Trophoblast cell (in vitro differentiated cells and primary cell): ENCODE measurements at regions not wholly inside any gene's neighbourhood (a gene's known extent, or its start where the extent isn't known, plus 50 kb on each side); places are given as distances from the start of the nearest gene placed in this dataset.

Experiments used
- DNase-seq, 2 donors: peaks; one replicate each; pipeline ENCODE4 v3.0.0-alpha.2; 2016
- H2AFZ ChIP-seq: 2 replicates; pipeline ENCODE4 v1.6.1; 2013; ENCODE audit warnings: low read length, moderate library complexity, mild to moderate bottlenecking; ENCODE audit not compliant: insufficient read depth, poor library complexity
- H2AK5ac ChIP-seq: 2 replicates; pipeline ENCODE4 v1.6.1; 2013; ENCODE audit warnings: mild to moderate bottlenecking, low read length
- H2BK120ac ChIP-seq: 2 replicates; pipeline ENCODE4 v1.6.1; 2013; ENCODE audit warnings: low read length, mild to moderate bottlenecking, moderate library complexity; ENCODE audit not compliant: insufficient read depth, poor library complexity
- H2BK12ac ChIP-seq: 2 replicates; pipeline ENCODE4 v1.6.1; 2013; ENCODE audit warnings: mild to moderate bottlenecking, low read length, moderate library complexity
- H2BK5ac ChIP-seq: 2 replicates; pipeline ENCODE4 v1.6.1; 2013; ENCODE audit warnings: low read length, low read depth, moderate library complexity, mild to moderate bottlenecking; ENCODE audit not compliant: poor library complexity
- H3K14ac ChIP-seq: 2 replicates; pipeline ENCODE4 v1.6.1; 2013; ENCODE audit warnings: mild to moderate bottlenecking, low read length
- H3K18ac ChIP-seq: 2 replicates; pipeline ENCODE4 v1.6.1; 2013; ENCODE audit warnings: mild to moderate bottlenecking, low read length
- H3K23ac ChIP-seq: 2 replicates; pipeline ENCODE4 v1.6.1; 2013; ENCODE audit warnings: low read length
- H3K27ac ChIP-seq: 2 replicates; pipeline ENCODE4 v1.5.1; 2013; ENCODE audit warnings: low read depth, mild to moderate bottlenecking, inconsistent platforms, low read length, moderate library complexity
- H3K27me3 ChIP-seq: 2 replicates; pipeline ENCODE4 v1.6.1; 2013; ENCODE audit warnings: inconsistent platforms, mild to moderate bottlenecking, low read length, moderate library complexity; ENCODE audit not compliant: insufficient read depth
- H3K36me3 ChIP-seq, 2 experiments: 1 replicate in 1 of 2; 2 replicates in 1 of 2; pipeline ENCODE4 v1.6.1; 2013; ENCODE audit warnings: low read length in 2 of 2, mild to moderate bottlenecking in 2 of 2, moderate library complexity in 1 of 2; ENCODE audit not compliant: insufficient read depth in 2 of 2, control insufficient read depth in 1 of 2
- H3K4ac ChIP-seq: 2 replicates; pipeline ENCODE4 v1.6.1; 2013; ENCODE audit warnings: low read depth, mild to moderate bottlenecking, low read length, moderate library complexity
- H3K4me1 ChIP-seq, 2 experiments: 1 replicate in 1 of 2; 2 replicates in 1 of 2; pipeline ENCODE4 v1.6.1; 2013; ENCODE audit warnings: low read length in 2 of 2, mild to moderate bottlenecking in 2 of 2, moderate library complexity in 1 of 2; ENCODE audit not compliant: insufficient read depth in 2 of 2, control insufficient read depth in 1 of 2
- H3K4me2 ChIP-seq: 2 replicates; pipeline ENCODE4 v1.6.1; 2013; ENCODE audit warnings: inconsistent platforms, mild to moderate bottlenecking, low read length, moderate library complexity
- H3K4me3 ChIP-seq: 2 replicates; pipeline ENCODE4 v1.5.1; 2013; ENCODE audit warnings: mild to moderate bottlenecking, low read depth, low read length, inconsistent platforms
- H3K79me1 ChIP-seq: one replicate; pipeline ENCODE4 v1.6.1; 2013; ENCODE audit warnings: low read length
- H3K79me2 ChIP-seq: 2 replicates; pipeline ENCODE4 v1.6.1; 2013; ENCODE audit warnings: low read length, mild to moderate bottlenecking; ENCODE audit not compliant: control insufficient read depth, insufficient read depth, poor library complexity
- H3K9ac ChIP-seq: 2 replicates; pipeline ENCODE4 v1.6.1; 2013; ENCODE audit warnings: mild to moderate bottlenecking, low read length
- H3K9me3 ChIP-seq: 2 replicates; pipeline ENCODE4 v1.6.1; 2013; ENCODE audit warnings: low read depth, mild to moderate bottlenecking, control low read depth, inconsistent platforms, low read length; ENCODE audit not compliant: insufficient read depth
- H4K12ac ChIP-seq: 2 replicates; pipeline ENCODE4 v1.6.1; 2013; ENCODE audit warnings: low read depth, mild to moderate bottlenecking, low read length, moderate library complexity
- H4K8ac ChIP-seq: 2 replicates; pipeline ENCODE4 v1.6.1; 2013; ENCODE audit warnings: low read depth, mild to moderate bottlenecking, low read length, moderate library complexity
- H4K91ac ChIP-seq: one replicate; pipeline ENCODE4 v1.6.1; 2013; ENCODE audit warnings: low read depth, mild to moderate bottlenecking, low read length, moderate library complexity
- WGBS: extraction: QIAGEN DNeasy Blood & Tissue Kit; methylation state at CpG from one replicate; pipeline ENCODE4 v1.1.7; 2013; ENCODE audit warnings: missing lambda C conversion rate; ENCODE audit not compliant: insufficient read length, insufficient coverage; ENCODE audit errors: extremely low coverage; 5-methylcytosine and 5-hydroxymethylcytosine counted together

DNA sequence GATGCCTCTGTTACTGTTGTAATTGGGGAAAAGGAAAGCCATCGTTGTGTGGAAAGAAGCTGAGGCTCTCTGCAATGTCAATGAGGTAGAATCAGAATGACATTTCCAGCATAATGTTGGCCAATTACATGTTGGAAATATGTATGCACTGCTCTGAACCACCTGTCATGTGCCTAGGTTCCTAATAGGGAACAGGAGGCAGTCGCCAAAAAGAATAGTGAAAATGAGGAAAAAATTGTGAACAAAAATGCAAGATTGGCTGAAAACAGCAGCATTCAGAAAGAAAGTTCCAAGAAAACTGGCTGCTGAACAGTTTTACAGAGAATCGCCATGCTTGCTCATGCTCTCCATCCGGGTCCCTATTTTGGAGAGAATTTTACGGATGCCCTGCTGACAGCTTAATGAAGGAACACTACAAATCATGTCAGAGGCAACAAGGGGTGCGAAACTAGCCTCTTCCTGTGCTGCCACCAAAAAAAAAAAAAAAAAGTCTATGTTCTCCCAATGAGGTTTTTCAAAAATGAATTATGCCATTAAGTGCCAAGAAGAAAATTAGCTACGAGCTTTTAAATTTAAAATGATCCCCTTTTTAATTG, 305.9 kb upstream of the ARRDC4 start:
- Histone ChIP-seq H3K36me3 (no peaks in the 10 kb centered on the region), H2BK5ac (no peak overlapping the region), H3K4me3 (no peak overlapping the region), H4K8ac (no peak overlapping the region), H3K4me1 (peaks cover 0 to 3% of the 10 kb centered on the region in 2 experiments), H3K4ac (no peak overlapping the region), H2AFZ (no peak overlapping the region), H3K9ac (no peak overlapping the region), H4K12ac (no peak overlapping the region), H4K91ac (no peak overlapping the region), H3K79me2 (no peaks in the 10 kb centered on the region), H3K27ac (no peak overlapping the region), H2BK120ac (no peak overlapping the region), H3K23ac (no peak overlapping the region), H3K27me3 (peaks cover 9% of the 10 kb centered on the region), H2AK5ac (no peak overlapping the region), H3K79me1 (no peaks in the 10 kb centered on the region), H3K9me3 (no peaks in the 10 kb centered on the region), H3K18ac (no peak overlapping the region), H3K14ac (no peak overlapping the region), H3K4me2 (no peak overlapping the region), H2BK12ac (no peak overlapping the region)
- DNase-seq: no peak
- no CpG with 5 or more reads among the region's 7 CpGs for WGBS

DNA sequence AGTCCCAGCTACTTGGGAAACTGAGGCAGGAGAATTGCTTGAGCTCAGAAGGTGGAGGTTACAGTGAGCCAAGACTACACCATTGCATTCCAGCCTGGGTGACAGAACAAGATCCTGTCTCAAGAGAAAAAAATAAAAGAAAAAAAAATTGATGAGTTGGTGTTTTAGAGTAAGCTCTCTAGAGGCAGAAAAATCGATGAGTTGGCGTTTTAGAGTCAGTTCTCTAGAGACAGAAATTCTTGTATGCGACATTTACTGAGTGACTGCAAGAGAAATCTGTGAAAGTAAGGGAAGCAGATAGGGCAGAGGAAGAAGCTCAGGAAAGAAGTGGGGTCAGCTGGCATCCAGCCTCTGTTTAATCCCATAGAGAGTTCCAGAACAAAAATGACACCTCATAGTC, 298.7 kb upstream of the ARRDC4 start:
- no peak overlapping the region for H3K4me3 ChIP-seq
- 100% methylated on average over 2 of the region's 3 CpGs for WGBS

DNA sequence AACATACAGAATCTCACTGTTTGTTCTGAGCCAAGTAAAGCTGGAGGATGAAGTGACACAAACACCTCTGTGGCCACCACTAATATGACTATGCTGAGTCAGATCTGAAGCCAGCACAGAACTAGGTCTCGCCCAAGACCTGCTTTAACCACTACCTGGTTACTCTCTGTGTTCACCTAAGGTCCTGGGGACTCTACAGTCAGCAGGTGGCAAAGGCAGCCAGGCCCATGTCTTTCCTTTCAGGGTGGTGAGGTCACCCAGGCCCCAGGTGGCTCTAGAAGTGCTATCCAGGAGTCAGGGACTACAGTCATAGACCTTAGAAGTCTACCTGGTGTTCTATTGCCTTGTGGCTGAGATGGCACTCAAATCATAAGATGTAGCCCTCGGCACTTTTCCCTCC, 287.9 kb upstream of the ARRDC4 start:
- no peak for DNase-seq
- H4K12ac ChIP-seq: no peak overlapping the region

More for the DNA sequence above, 298.7 kb upstream of the ARRDC4 start:
- no peak for DNase-seq
- Histone ChIP-seq H3K4me2 (no peak overlapping the region), H3K4me1 (no peaks in the 10 kb centered on the region), H3K4ac (no peak overlapping the region), H2BK5ac (no peak overlapping the region), H3K18ac (no peak overlapping the region), H2BK12ac (no peak overlapping the region), H2AFZ (no peak overlapping the region), H3K14ac (no peak overlapping the region), H3K36me3 (no peaks in the 10 kb centered on the region), H4K91ac (no peak overlapping the region), H3K9me3 (peaks cover 3% of the 10 kb centered on the region), H2BK120ac (no peak overlapping the region), H3K27ac (no peak overlapping the region), H4K8ac (no peak overlapping the region), H4K12ac (no peak overlapping the region), H2AK5ac (no peak overlapping the region), H3K9ac (no peak overlapping the region), H3K27me3 (no peaks in the 10 kb centered on the region), H3K79me2 (no peaks in the 10 kb centered on the region), H3K23ac (no peak overlapping the region), H3K79me1 (no peaks in the 10 kb centered on the region)

DNA sequence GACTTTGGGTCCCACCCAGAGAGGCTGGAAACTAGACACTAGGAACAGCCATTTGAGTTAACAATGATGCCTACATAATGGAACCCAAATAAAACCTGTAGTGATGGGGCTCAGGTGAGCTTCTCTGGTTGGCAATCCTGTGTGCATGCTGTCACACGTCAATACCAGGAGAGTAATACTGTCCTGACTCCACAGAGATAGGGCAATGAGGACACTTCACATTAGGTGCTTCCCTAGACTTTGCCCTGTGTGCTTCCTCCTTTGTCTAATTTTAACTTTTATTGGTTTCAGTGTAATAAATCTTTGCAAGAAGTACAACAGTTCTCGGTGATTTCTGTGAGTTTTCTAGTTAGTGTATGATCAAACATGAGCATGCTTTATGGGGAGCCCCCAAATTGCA, 281.8 kb upstream of the ARRDC4 start:
- Histone ChIP-seq H3K79me2 (no peaks in the 10 kb centered on the region), H3K79me1 (no peaks in the 10 kb centered on the region)
- WGBS: no CpG with 5 or more reads among the region's 2 CpGs

More for the DNA sequence above, 287.9 kb upstream of the ARRDC4 start:
- Histone ChIP-seq H3K18ac (no peak overlapping the region), H3K4me3 (no peak overlapping the region), H3K27ac (no peak overlapping the region), H3K36me3 (no peaks in the 10 kb centered on the region), H3K14ac (no peak overlapping the region), H2BK120ac (no peak overlapping the region), H4K8ac (no peak overlapping the region), H3K27me3 (no peaks in the 10 kb centered on the region), H3K4ac (no peak overlapping the region), H3K9me3 (no peaks in the 10 kb centered on the region), H4K91ac (no peak overlapping the region), H3K4me1 (no peaks in the 10 kb centered on the region), H2AFZ (no peak overlapping the region), H3K79me1 (no peaks in the 10 kb centered on the region), H3K79me2 (no peaks in the 10 kb centered on the region), H2AK5ac (no peak overlapping the region), H2BK5ac (no peak overlapping the region), H2BK12ac (no peak overlapping the region), H3K9ac (no peak overlapping the region), H3K23ac (no peak overlapping the region), H3K4me2 (no peak overlapping the region)
- WGBS: no CpG with 5 or more reads among the region's 2 CpGs

More for the DNA sequence above, 281.8 kb upstream of the ARRDC4 start:
- H2AFZ ChIP-seq: no peak overlapping the region
- no peaks in the 10 kb centered on the region for H3K9me3 ChIP-seq
- H2BK5ac ChIP-seq: no peak overlapping the region
- no peak overlapping the region for H3K14ac ChIP-seq
- no peak overlapping the region for H3K18ac ChIP-seq
- H2AK5ac ChIP-seq: no peak overlapping the region
- H3K27ac ChIP-seq: no peak overlapping the region
- no peak for DNase-seq
- no peak overlapping the region for H2BK12ac ChIP-seq
- no peak overlapping the region for H3K4me3 ChIP-seq
- no peak overlapping the region for H4K91ac ChIP-seq
- no peak overlapping the region for H3K4me2 ChIP-seq
- H3K23ac ChIP-seq: no peak overlapping the region
- H3K27me3 ChIP-seq: no peaks in the 10 kb centered on the region
- no peak overlapping the region for H4K12ac ChIP-seq
- no peak overlapping the region for H3K9ac ChIP-seq
- H3K4me1 ChIP-seq: no peaks in the 10 kb centered on the region
- no peak overlapping the region for H2BK120ac ChIP-seq
- no peaks in the 10 kb centered on the region for H3K36me3 ChIP-seq
- H4K8ac ChIP-seq: no peak overlapping the region
- no peak overlapping the region for H3K4ac ChIP-seq
